HG02623 (cell line): ENCODE measurements at regions not wholly inside any gene's neighbourhood (a gene's known extent, or its start where the extent isn't known, plus 50 kb on each side); places are given as distances from the start of the nearest gene placed in this dataset.

ENCODE experiments used
- ATAC-seq: cut with Tn5 transposase; IDR thresholded peaks from one replicate; pipeline ENCODE4 v1.9.1; 2021; ENCODE audit warnings: moderate library complexity; ENCODE audit not compliant: unreplicated experiment

DNA sequence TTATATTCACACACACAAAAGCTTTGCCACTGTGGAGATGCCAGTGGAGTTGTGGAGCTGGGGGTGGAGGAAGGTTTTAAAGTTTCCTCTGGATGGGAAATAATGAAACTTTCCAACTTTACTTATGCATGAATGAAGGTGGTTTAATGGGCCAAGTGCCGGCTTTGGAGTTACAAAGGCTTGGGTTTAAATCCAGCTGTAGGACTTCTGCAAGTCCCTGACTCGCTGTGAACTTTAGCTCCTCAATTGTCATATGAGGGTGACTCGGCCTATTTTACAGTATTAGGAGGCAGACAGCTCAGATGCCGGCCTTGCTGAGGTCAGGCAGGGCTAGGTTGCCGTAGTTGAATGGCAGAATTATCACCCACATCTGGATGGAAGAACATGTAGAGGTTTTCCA, 415.8 kb upstream of the TRIB2 start:
- ATAC-seq: no peak

DNA sequence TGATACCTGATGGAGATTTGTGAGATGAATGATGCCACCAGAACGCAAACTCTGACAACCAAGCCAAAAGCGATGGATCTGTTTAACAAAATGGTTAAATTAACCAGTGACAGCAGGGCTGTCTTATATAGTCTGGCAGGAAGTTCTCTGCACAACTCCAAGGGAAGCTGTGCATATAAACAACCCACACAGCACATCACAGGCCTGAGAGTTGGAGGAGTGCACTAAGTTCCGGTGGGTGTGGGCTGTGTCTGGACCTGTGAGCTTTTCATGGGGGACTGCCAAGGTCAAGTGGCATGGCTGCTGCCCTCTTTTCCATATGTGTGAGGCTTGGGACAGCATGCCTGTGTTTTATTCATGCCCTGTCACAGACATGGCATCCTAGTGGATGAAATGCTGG, 414.6 kb upstream of the TRIB2 start:
- ATAC-seq: no peak

GRCh38 chr2:12302691-12303090, 414.0 kb upstream of the TRIB2 start:
- ATAC-seq: no peak

DNA sequence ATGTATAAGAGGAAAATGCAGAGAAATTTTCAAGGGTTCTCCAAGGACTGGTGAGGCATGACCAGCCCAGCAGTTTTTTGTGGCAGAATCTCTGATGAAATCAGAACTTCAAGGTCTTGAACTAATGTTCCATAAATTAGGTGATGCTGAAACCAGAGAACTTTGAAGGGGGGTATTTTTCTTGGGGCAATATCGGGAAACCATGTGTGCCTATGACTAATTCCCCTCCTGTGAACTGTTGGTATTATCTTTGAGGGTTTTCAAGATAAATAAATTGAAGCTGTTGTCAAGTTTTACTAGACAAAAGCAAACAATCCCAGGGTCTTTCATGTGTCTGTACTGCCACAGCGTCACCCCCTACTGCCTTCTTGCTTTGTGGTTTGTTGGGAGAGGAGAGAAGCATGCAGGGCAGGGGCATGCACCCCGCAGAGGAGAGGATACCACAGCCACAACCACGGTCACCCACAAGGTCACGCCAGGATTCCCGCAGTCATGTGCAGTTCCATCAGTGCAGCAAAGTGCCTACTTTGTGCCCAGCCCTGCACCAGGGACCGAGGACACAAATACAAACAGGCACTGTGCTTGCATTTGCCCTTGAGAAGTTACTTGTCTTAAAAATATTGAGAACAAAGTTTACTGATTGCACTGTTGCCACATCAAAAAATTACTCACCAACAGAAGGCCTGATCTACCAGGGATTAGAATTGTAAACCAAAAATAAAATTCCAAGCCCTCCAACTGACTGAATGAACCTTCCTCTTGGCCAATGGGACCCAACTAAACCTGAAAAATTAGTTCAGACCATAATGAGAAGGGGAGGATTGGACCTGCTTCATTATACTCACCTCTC, 413.3 kb upstream of the TRIB2 start:
- no peak for ATAC-seq

DNA sequence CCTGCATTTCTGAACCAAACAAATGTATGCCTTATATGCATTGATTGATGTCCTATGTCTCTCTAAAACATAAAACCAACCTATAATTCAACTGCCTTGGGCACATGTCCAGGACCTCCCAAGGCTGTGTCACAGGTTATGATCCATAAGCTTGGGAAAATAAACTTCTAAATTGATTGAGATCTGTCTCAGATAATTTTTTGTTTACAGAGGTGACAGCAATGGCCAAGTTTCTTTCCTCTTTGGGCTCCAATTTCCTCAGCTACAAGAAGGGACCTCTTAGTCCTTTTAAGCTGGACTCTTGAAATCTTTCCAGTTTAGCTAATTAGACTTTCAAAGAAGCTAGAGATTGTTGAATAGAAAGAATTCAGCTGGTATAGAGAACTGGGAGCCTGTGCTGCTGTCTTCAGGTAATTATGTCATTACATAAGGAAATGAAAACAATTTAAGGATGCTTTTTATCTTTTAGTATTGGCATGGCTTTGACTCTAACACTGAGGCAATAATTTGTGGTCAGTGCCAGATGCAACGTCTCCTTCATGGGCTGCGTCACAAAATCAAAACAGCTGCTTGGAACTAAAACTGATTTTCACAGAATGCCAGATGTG, 412.1 kb upstream of the TRIB2 start:
- no peak for ATAC-seq

GRCh38 chr2:12305931-12306330, 410.8 kb upstream of the TRIB2 start:
- no peak for ATAC-seq

DNA sequence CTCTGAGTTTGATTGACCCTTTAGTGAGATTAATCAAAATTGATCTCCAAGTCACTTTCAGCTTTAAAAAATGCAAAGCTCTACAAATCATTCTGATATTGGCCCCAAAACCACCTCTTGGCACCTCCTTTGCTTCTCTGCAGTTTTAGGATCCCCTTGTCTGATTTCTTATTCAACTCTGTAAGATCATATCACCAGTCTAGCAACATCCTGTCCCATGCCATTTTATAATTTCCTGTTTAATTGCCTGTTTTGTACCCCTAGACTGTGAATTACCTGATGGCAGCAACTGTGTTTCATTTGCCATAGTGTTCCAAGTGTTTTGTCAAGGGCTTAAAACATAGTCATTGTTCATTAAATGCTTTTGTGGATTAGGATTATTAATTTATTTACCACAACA, 406.3 kb upstream of the TRIB2 start:
- no peak for ATAC-seq

DNA sequence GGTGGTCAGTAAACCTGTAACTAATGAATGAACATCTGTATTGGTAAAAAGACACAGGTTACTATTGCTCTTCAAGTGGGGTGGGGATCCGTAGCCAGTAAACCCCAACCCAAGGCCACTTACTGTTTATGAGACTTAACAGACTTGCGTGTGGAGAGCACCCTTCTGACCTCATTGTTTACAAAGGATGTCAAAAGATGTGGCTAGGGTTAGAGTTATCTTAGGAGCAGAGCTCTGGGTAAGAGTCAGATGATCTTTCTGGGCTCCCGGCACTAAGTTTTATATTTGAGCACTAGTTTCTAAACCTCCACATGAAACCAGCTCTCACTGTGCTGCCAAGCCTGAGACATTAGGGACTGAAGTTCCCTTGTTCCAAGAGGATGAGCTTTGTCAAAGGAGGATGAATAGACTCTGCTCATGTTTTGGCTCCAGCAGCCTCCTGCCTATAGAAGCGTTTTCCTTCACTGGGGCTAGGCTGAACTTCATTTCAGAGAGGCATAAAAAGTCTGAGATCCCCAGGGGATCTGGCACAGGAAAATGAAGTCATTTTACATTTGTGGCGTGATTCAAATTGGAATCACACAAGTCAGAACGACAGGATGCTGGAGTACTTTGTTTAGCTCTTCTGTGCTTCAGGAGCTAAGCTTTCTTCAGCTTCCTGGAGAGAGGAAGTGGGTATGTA, 403.1 kb upstream of the TRIB2 start:
- ATAC-seq: no peak

DNA sequence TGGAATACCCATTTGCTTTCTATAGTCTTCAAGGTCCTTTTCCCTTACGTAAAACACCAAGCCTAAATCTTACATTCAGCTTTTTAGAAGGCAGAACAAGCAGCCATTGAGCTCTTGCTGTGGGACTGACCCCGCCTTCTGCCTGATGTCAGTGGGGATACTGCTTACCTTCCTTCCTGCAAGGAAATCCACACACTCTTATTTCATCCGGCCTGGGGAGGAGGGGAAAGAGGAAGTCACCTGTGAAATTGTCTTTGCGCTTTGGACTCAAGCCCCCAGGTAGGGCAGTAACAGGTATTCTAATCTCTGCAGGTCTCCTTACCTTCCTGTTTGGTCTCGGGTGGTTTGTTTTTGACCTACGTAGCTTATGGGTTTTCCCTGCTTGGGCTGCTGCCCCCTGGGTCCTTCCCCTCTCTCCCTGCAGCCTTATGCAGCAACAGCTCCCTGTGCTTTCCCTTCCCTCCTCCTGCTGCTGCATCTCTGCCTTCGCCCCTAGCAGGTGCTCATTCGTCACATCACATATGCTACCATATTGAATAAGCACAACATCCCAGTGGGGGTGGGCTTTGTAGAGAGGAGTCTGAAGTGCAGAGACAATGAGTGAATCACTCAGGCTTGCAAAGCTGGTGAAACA, 402.5 kb upstream of the TRIB2 start:
- ATAC-seq: no peak

DNA sequence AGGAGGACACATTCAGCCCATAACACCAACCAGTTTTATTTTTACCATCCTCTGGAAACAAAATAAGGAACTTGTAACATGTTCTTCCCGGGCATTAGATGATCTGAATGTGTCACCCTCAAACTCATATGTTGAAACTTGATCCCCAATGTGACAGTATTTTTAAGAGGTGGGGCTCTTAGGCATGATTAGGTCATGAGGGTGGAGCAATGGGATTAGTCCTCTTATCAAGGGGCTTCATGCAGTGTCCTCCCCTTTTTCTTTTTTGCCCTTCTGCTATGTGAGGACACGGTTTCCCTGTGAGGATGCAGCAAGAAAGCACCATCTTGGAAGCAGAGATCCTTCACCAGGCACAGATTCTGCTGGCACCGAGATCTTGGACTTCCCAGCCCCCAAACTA, 401.5 kb upstream of the TRIB2 start:
- no peak for ATAC-seq

- no peak for ATAC-seq
Measured at GRCh38 chr2:12316476-12316875, 400.3 kb upstream of the TRIB2 start.

DNA sequence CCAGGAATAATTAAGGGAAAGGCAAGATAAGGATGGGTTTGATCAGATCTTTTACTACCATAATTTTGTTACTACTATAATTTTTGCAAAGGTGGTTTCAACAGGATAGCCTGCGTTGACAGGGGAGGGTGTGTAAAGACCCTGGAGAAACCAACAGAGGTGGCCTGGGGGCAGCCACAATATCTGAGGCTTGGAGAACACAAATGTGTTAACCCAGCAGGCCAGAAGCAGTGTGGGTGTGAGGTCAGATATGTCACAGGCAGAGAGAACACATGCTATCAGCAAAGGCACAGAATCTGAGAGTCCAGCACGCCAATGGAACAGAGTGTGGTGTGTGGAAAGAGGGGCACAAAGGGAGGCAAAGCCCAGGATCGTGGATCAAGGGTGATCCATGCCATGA, 399.4 kb upstream of the TRIB2 start:
- no peak for ATAC-seq

GRCh38 chr2:12317814-12318426, 398.8 kb upstream of the TRIB2 start:
- no peak for ATAC-seq

DNA sequence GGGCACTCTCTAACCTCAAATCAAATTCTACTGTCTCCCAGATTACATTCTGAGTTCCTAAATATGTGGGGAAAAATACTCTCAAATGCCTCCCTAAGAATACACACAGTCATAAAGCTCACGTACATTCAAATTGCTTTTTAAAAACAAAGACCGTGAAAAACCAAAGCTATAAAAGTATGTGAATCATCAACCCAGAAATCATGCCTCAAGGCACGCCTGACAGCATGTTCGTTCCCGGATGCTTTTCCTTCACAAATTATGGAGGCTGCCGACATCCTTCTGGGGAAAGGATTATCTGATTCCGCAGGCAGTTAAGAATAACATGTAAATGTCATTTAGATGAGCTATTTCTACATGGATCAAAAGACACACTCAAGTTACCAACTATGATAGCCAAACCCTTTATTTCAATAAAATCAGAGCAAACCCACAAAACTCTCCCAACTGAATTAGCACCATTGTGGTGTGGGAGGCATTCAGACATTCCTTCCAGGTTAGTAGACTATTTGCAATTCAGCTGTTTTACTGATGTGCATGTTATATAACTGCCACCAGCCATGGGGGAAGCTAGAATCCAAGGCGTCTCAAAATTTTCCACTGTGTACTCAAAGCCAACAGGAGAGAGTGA, 398.2 kb upstream of the TRIB2 start:
- ATAC-seq: no peak

- ATAC-seq: no peak
Measured at GRCh38 chr2:12320027-12320734, 396.6 kb upstream of the TRIB2 start.

DNA sequence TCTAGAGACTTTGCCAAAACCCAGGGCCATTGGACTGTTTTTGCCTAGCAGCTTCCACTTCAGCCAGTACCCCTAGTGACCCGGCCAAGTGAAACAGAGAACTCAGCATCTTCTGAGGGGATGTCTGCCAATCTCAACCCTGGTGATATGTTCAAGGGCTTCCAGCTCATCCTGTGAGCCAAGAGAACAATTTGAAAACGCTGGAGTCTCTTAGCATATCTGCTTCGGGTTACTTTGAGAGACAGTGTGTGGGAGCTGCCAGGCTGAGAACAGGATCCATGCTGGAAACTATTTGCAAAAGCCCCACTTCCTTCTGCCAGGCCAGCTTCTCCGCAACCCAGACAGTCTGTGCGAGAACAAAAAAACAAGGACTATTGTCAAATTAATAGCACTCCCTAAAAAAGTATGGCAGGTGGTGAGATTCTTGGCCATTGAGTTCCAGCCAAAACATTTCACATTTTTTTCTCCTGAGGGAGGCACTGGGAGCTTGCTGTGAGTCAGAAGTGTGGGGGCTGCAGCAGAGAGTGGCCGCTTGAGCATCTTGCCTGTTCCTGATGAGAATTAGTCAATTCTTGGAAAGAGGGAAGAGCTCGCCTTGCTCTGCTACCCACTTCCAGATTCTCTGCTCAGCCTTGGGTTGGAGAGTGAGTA, 395.6 kb upstream of the TRIB2 start:
- ATAC-seq: no peak

GRCh38 chr2:12321886-12322285, 394.9 kb upstream of the TRIB2 start:
- no peak for ATAC-seq

DNA sequence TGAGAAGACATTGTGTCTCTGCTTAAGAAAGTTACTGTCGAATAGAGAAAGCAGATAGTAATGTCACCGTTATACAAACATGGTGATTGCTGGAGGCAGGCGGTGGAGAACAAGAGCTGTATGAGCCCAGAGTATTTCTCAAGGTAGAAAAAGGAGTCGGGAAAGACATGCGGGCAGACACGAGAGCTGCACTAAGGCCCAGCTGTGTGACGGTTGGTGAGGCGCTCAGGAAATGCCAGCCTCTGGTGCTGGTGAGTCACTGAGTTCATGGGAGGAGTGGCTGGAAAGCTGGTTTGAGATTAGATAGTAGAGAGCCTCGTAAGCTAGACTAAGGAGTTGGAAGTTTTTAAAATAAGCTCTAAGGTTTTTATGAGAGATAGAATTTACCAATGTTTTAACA, 390.9 kb upstream of the TRIB2 start:
- ATAC-seq: no peak

- ATAC-seq: no peak
Measured at GRCh38 chr2:12326449-12327190, 390.1 kb upstream of the TRIB2 start.
